ENCODE measurements at regions not wholly inside any gene's neighbourhood (a gene's known extent, or its start where the extent isn't known, plus 50 kb on each side); places are given as distances from the start of the nearest gene placed in this dataset.

GRCh38 chr15:95405447-95405846 is 925.1 kb upstream of the NR2F2 start:
- CTCF ChIA-PET = no interaction called here
- TF ChIP-seq, protein P1, sequence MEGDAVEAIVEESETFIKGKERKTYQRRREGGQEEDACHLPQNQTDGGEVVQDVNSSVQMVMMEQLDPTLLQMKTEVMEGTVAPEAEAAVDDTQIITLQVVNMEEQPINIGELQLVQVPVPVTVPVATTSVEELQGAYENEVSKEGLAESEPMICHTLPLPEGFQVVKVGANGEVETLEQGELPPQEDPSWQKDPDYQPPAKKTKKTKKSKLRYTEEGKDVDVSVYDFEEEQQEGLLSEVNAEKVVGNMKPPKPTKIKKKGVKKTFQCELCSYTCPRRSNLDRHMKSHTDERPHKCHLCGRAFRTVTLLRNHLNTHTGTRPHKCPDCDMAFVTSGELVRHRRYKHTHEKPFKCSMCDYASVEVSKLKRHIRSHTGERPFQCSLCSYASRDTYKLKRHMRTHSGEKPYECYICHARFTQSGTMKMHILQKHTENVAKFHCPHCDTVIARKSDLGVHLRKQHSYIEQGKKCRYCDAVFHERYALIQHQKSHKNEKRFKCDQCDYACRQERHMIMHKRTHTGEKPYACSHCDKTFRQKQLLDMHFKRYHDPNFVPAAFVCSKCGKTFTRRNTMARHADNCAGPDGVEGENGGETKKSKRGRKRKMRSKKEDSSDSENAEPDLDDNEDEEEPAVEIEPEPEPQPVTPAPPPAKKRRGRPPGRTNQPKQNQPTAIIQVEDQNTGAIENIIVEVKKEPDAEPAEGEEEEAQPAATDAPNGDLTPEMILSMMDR (IDR thresholded peaks at IDR 0.05) = no peak

DNA sequence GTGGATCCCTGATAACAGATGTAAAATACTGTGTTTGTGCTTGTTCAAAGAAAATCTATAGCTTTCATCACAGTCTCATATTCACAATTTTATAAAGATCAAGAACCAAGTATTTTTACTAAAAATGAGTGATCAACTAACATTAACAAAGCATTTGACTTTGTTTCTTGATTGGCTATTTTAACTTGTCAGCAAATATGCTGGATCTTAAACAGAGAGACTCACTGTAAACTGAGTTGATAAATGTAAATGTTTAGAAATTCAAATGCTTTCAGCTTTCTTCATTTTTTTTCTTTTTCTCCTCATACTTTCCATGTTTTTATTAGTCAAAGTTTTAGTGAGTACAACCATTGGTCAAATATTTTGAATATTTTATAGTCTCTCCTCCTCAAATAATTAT is 923.0 kb upstream of the NR2F2 start:
- H3K9me3 Mint-ChIP-seq = no peaks in the 10 kb centered on the region
- no peak for DNase-seq
- peaks cover 2% of the 10 kb centered on the region for H3K27me3 Mint-ChIP-seq
- H3K4me1 Mint-ChIP-seq (ENCODE audit: low read depth) = no peaks in the 10 kb centered on the region
- ChIA-PET CTCF (no interaction called here), POLR2A (no interaction called here)
- no peak overlapping the region for H3K4me3 Mint-ChIP-seq
- no peak overlapping the region for H3K27ac Mint-ChIP-seq
- ATAC-seq = no peak
- TF ChIP-seq, protein P1 (IDR thresholded peaks at IDR 0.05) = no peak
- no peaks in the 10 kb centered on the region for H3K36me3 Mint-ChIP-seq (ENCODE audit: low read depth)
- intact Hi-C loops (cut with micrococcal nuclease) = no loop called here

More at GRCh38 chr15:95405447-95405846, 925.1 kb upstream of the NR2F2 start:
- Mint-ChIP-seq H3K27ac (no peak overlapping the region), H3K9me3 (no peaks in the 10 kb centered on the region), H3K4me3 (no peak overlapping the region), H3K4me1 (ENCODE audit: low read depth) (no peaks in the 10 kb centered on the region), H3K27me3 (peaks cover 2% of the 10 kb centered on the region), H3K36me3 (ENCODE audit: low read depth) (no peaks in the 10 kb centered on the region)
- POLR2A ChIA-PET = no interaction called here
- intact Hi-C loops (cut with micrococcal nuclease) = no loop called here
- ATAC-seq = no peak
- DNase-seq = no peak

DNA sequence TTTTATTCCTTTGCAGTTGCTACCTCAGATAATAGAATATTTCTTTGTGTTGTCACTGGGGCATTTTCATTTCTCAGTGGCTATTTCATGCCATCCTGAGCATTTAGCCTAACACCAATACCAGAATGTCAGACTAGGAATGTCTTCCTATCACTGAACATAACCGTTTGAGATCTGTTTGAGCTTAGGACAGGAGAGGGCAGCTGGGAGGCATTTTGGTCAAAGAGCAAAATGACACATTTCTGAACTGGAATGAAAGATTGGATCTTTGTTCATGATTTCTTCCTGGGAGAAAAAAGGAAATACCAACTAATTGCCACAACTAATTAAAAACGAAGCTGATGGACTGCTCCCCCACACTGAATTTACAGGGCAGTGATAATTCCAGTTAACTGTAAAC is 921.3 kb upstream of the NR2F2 start:
- ChIA-PET POLR2A (no interaction called here), CTCF (interaction anchor here (1.0 kb wide), 1 partner anchor 827 kb away, joined by 3 read pairs; no protein-coding TSS in a partner anchor)
- Mint-ChIP-seq H3K27ac (no peak overlapping the region), H3K4me3 (no peak overlapping the region), H3K4me1 (ENCODE audit: low read depth) (no peaks in the 10 kb centered on the region), H3K36me3 (ENCODE audit: low read depth) (no peaks in the 10 kb centered on the region), H3K27me3 (peaks cover 2% of the 10 kb centered on the region), H3K9me3 (no peaks in the 10 kb centered on the region)
- DNase-seq (no peak), ATAC-seq (no peak)
- intact Hi-C loops (cut with micrococcal nuclease) = no loop called here
- TF ChIP-seq, protein P1 (IDR thresholded peaks at IDR 0.05) = no peak

- Mint-ChIP-seq H3K4me3 (no peak overlapping the region), H3K4me1 (ENCODE audit: low read depth) (no peaks in the 10 kb centered on the region), H3K27ac (no peak overlapping the region), H3K9me3 (no peaks in the 10 kb centered on the region), H3K36me3 (ENCODE audit: low read depth) (no peaks in the 10 kb centered on the region), H3K27me3 (peaks cover 2% of the 10 kb centered on the region)
- ATAC-seq (no peak), DNase-seq (no peak)
- ChIA-PET CTCF (interaction anchor here (1.0 kb wide), 1 partner anchor 828 kb away, joined by 3 read pairs; no protein-coding TSS in a partner anchor), POLR2A (no interaction called here)
- TF ChIP-seq, protein P1 (IDR thresholded peaks at IDR 0.05) = no peak
- intact Hi-C loops (cut with micrococcal nuclease) = no loop called here
Observed at GRCh38 chr15:95409626-95410310, 920.7 kb upstream of the NR2F2 start.

DNA sequence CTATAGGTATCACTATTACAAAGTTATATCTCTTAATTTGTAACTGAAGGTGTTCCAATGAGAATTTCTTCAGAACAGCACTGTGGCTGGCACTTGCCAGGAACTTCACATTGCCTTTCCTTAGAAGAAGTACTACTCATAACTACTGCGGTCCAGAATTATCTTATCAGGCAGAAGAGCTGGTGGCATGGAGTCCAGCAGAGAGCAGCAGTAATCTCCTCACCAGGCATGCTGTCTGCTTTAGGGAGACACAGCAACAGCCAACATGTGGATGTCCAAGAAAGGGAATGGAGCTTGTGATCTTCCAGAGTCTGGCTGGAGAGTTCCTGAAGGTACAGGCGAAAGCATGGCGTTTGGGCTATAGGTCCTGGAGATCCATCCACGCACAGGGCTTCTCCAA is 919.7 kb upstream of the NR2F2 start:
- POLR2A ChIA-PET = no interaction called here
- no peaks in the 10 kb centered on the region for H3K4me1 Mint-ChIP-seq (ENCODE audit: low read depth)
- H3K4me3 Mint-ChIP-seq = no peak overlapping the region
- no peaks in the 10 kb centered on the region for H3K27me3 Mint-ChIP-seq
- no peaks in the 10 kb centered on the region for H3K36me3 Mint-ChIP-seq (ENCODE audit: low read depth)
- TF ChIP-seq, protein P1 (IDR thresholded peaks at IDR 0.05) = no peak
- no peaks in the 10 kb centered on the region for H3K9me3 Mint-ChIP-seq
- CTCF ChIA-PET = no interaction called here
- ATAC-seq (no peak), DNase-seq (no peak)
- H3K27ac Mint-ChIP-seq = no peak overlapping the region
- intact Hi-C loops (cut with micrococcal nuclease) = no loop called here

Data from activated CD8-positive, alpha-beta T cell treated with anti-CD3 and anti-CD28 coated beads for 36 hours (primary cell).